ENCODE measurements at regions not wholly inside any gene's neighbourhood (a gene's known extent, or its start where the extent isn't known, plus 50 kb on each side); places are given as distances from the start of the nearest gene placed in this dataset.

DNA sequence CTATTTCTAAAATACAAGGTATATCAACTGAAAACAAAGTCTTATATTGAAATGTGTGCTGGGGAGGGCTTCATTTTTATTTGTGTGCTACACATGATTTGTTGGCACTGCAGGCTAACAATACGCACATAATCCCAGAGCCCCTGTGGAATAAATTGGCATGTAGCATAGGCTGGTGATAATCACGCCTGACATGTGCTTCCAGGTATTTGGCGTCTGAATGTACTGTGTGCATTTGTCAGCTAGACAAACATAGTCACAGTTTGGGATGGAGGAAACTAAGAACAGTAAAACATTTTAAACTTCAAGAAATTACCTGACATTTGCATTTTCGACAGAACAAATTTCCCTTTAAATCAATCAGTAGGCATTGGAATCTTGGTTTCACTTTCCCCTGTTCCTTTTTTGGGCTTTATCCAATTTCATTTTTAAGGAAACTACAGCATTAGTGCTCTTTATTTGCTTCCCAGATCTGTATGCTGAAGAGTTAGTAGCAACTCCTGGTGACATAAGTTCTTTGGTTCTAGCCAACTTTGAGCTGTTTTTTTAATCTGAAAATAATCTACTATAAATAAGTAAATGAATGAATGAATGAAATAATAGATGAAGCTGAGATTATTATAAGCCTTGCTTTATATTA, 472.3 kb downstream of the PDHA2 start:
- Mint-ChIP-seq H3K4me1 (no peaks in the 10 kb centered on the region), H3K27me3 (ENCODE audit: low read depth) (peaks cover 6% of the 10 kb centered on the region), H3K9me3 (peaks cover 13% of the 10 kb centered on the region), H3K27ac (no peak overlapping the region), H3K36me3 (ENCODE audit: low read depth) (no peaks in the 10 kb centered on the region), H3K4me3 (no peak overlapping the region)
- no peak for TF ChIP-seq CTCF (IDR thresholded peaks at IDR 0.05; ENCODE audit: unreplicated experiment in 3 of 3)

GRCh38 chr4:96315815-96316214, 475.9 kb downstream of the PDHA2 start:
- no peak overlapping the region for H3K27ac Mint-ChIP-seq
- H3K9me3 Mint-ChIP-seq, result no peaks in the 10 kb centered on the region
- TF ChIP-seq CTCF (IDR thresholded peaks at IDR 0.05; ENCODE audit: unreplicated experiment in 3 of 3), result no peak
- no peaks in the 10 kb centered on the region for H3K4me1 Mint-ChIP-seq
- H3K27me3 Mint-ChIP-seq (ENCODE audit: low read depth), result peaks cover 6% of the 10 kb centered on the region
- no peaks in the 10 kb centered on the region for H3K36me3 Mint-ChIP-seq (ENCODE audit: low read depth)
- H3K4me3 Mint-ChIP-seq, result no peak overlapping the region

DNA sequence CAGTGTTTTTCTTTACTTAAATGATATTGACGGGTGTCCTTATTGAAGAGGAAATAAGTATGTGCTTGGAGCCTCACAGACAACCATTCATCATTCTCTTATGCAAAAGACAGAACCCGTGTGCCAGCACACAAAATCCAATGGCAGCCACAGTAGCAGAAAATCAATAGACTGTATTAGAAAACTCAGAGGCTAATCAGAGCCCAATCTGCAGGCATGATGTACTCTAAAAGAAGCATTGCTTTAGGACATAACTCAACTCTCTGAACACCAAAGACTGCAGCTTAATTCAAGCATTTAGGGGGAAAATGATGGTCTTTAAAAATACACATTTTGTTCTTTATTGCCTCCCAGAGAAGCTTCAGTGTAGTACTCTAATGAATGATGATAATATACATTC, 476.9 kb downstream of the PDHA2 start:
- peaks cover 6% of the 10 kb centered on the region for H3K27me3 Mint-ChIP-seq (ENCODE audit: low read depth)
- no peaks in the 10 kb centered on the region for H3K4me1 Mint-ChIP-seq
- no peaks in the 10 kb centered on the region for H3K36me3 Mint-ChIP-seq (ENCODE audit: low read depth)

DNA sequence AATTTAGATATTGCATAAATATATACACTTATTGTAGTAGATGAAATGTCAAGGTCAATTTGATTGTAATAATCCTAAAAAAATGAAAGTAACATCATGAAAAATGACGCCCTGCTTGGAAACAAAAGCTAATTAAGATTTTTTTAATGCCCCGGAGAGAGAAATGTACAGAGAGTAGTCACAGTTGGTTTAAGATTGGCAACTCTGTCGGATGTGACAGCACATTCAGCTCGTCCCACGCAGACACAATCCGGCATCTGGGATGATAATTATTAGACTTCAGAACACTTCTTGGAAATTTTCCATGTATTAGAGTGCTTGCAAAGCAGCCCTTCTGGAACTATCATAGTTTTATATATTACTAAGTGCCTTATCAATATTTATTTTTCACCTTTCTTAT, 478.0 kb downstream of the PDHA2 start:
- H3K27ac Mint-ChIP-seq, result no peak overlapping the region
- no peak for TF ChIP-seq CTCF (IDR thresholded peaks at IDR 0.05; ENCODE audit: unreplicated experiment in 3 of 3)
- H3K4me3 Mint-ChIP-seq, result no peak overlapping the region
- no peaks in the 10 kb centered on the region for H3K4me1 Mint-ChIP-seq
- H3K36me3 Mint-ChIP-seq (ENCODE audit: low read depth), result no peaks in the 10 kb centered on the region
- peaks cover 6% of the 10 kb centered on the region for H3K27me3 Mint-ChIP-seq (ENCODE audit: low read depth)
- H3K9me3 Mint-ChIP-seq, result no peaks in the 10 kb centered on the region

More for the DNA sequence above, 476.9 kb downstream of the PDHA2 start:
- TF ChIP-seq CTCF (IDR thresholded peaks at IDR 0.05; ENCODE audit: unreplicated experiment in 3 of 3), result no peak
- no peak overlapping the region for H3K4me3 Mint-ChIP-seq
- H3K27ac Mint-ChIP-seq, result no peak overlapping the region
- H3K9me3 Mint-ChIP-seq, result no peaks in the 10 kb centered on the region

GRCh38 chr4:96326846-96327245, 487.0 kb downstream of the PDHA2 start:
- H3K4me1 Mint-ChIP-seq, result no peaks in the 10 kb centered on the region
- H3K9me3 Mint-ChIP-seq, result no peaks in the 10 kb centered on the region
- H3K27me3 Mint-ChIP-seq (ENCODE audit: low read depth), result no peaks in the 10 kb centered on the region
- no peak overlapping the region for H3K4me3 Mint-ChIP-seq
- no peaks in the 10 kb centered on the region for H3K36me3 Mint-ChIP-seq (ENCODE audit: low read depth)
- no peak overlapping the region for H3K27ac Mint-ChIP-seq
- TF ChIP-seq CTCF (IDR thresholded peaks at IDR 0.05; ENCODE audit: unreplicated experiment in 3 of 3), result no peak

DNA sequence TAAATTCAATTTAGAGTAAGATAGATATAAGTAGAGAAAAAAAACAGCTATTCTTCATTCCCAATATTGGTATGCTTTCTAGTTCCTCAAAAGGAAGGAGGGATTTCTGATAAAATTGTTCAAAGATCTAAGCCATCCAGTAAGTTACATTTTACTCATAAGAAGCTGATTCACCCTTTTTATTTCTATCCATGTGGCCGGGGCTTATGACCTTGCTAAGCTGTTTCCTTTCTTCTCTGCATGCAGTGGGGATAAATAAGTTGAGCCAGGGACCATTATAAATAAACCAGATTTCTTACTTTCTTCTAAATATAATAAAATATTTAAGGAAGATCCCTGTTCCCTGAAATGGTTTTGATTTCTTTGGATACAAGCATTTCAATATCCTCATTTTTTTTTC, 502.3 kb downstream of the PDHA2 start:
- no peak overlapping the region for H3K27ac Mint-ChIP-seq

More for the DNA sequence above, 502.3 kb downstream of the PDHA2 start:
- no peak overlapping the region for H3K4me3 Mint-ChIP-seq
- H3K4me1 Mint-ChIP-seq, result no peaks in the 10 kb centered on the region
- peaks cover 8% of the 10 kb centered on the region for H3K9me3 Mint-ChIP-seq
- no peaks in the 10 kb centered on the region for H3K27me3 Mint-ChIP-seq (ENCODE audit: low read depth)
- no peak for TF ChIP-seq CTCF (IDR thresholded peaks at IDR 0.05; ENCODE audit: unreplicated experiment in 3 of 3)
- H3K36me3 Mint-ChIP-seq (ENCODE audit: low read depth), result no peaks in the 10 kb centered on the region
